ENCODE measurements at regions not wholly inside any gene's neighbourhood (a gene's known extent, or its start where the extent isn't known, plus 50 kb on each side); places are given as distances from the start of the nearest gene placed in this dataset.

DNA sequence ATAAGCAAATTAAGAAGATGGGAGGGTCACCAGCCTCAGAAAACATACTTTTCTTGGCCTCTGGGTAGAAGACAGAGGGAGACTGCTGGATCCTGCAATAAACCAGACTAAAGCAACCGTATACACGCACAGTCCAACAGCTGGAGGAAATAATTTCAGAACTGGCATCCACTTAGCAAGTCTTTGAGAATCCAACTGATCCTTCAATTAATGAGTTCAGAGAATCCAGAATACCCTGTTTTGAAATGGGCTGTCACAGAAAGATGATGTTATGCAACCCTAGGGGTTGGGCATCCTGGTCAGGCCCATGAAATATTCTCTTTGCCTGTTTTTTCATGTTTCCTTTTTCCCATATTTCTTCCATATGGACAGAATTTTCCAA, 134.0 kb upstream of the MAGI3 start:
- Histone ChIP-seq H3K36me3 (replicated peaks in 1 of 2; ENCODE audit: insufficient read depth in 1 of 2, low read depth in 2 of 2) (no peaks in the 10 kb centered on the region), H3K4me3 (no peak overlapping the region), H3K9me3 (no peaks in the 10 kb centered on the region), H3K27ac (peak overlapping the region; percentile 83 to 86 (median 84)), H3K27me3 (no peaks in the 10 kb centered on the region), H3K4me1 (peaks cover 56% of the 10 kb centered on the region)
- DNase-seq (no peak), ATAC-seq (no peak)
- TF ChIP-seq, protein P1, sequence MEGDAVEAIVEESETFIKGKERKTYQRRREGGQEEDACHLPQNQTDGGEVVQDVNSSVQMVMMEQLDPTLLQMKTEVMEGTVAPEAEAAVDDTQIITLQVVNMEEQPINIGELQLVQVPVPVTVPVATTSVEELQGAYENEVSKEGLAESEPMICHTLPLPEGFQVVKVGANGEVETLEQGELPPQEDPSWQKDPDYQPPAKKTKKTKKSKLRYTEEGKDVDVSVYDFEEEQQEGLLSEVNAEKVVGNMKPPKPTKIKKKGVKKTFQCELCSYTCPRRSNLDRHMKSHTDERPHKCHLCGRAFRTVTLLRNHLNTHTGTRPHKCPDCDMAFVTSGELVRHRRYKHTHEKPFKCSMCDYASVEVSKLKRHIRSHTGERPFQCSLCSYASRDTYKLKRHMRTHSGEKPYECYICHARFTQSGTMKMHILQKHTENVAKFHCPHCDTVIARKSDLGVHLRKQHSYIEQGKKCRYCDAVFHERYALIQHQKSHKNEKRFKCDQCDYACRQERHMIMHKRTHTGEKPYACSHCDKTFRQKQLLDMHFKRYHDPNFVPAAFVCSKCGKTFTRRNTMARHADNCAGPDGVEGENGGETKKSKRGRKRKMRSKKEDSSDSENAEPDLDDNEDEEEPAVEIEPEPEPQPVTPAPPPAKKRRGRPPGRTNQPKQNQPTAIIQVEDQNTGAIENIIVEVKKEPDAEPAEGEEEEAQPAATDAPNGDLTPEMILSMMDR (IDR thresholded peaks at IDR 0.05): no peak
- TF ChIP-seq POLR2A (IDR thresholded peaks at IDR 0.05): no peak
- 63 to 83% methylated on average over 2 of the region's 2 CpGs for WGBS, 2 donors
- intact Hi-C loops (cut with DNase I): no loop called here

DNA sequence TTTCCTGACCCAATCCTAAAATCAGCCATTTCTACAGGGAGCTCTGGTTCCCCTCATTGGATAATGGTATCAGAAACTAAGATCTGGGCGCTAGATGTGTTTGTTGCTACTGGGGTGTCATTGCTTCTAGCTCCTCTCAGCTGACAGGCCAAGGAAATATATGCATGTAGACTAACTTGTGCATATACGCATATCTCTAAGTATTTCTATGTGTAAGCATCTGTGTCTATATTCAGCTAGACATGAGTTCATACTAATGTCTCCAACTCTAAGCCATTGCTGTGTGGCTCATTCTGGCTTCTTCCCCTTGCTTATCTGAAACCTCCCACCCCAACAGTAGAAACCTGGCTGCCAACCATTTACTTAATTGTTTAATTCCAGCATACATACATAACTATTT, 130.3 kb upstream of the MAGI3 start:
- no peak for DNase-seq
- H3K4me3 ChIP-seq: no peak overlapping the region
- ATAC-seq: no peak
- 92% methylated on average over 2 of the region's 2 CpGs for WGBS, 2 donors
- H3K9me3 ChIP-seq: no peaks in the 10 kb centered on the region
- TF ChIP-seq, protein P1 (IDR thresholded peaks at IDR 0.05): no peak
- TF ChIP-seq POLR2A (IDR thresholded peaks at IDR 0.05): no peak
- H3K4me1 ChIP-seq: peaks cover 24% of the 10 kb centered on the region
- intact Hi-C loops (cut with DNase I): no loop called here
- no peaks in the 10 kb centered on the region for H3K36me3 ChIP-seq (replicated peaks in 1 of 2; ENCODE audit: insufficient read depth in 1 of 2, low read depth in 2 of 2)
- no peak overlapping the region for H3K27ac ChIP-seq
- H3K27me3 ChIP-seq: no peaks in the 10 kb centered on the region

DNA sequence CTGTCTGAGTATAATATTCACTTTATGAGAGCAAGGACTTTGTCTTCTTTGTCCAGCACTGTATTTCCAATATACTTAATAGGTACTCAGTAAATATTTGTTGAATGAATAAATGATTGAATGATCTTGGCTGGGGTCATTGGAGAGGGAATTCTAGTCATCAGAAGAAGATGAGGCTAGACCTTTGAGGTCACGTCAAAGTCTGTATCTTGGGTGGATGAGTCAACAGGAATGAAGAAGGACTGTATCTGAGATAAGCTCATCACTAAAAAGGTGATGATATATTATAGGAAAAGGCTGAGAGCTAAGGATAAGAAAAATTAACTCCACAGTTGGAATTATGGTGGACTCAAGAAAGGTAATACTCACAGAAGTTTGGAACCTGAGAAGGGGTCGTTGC, 125.1 kb upstream of the MAGI3 start:
- ATAC-seq (no peak), DNase-seq (no peak)
- Histone ChIP-seq H3K4me3 (no peak overlapping the region), H3K4me1 (no peaks in the 10 kb centered on the region), H3K36me3 (replicated peaks in 1 of 2; ENCODE audit: insufficient read depth in 1 of 2, low read depth in 2 of 2) (no peaks in the 10 kb centered on the region), H3K27me3 (no peaks in the 10 kb centered on the region), H3K9me3 (no peaks in the 10 kb centered on the region), H3K27ac (no peak overlapping the region)
- WGBS, 2 donors: 89 to 93% methylated on average over 2 of the region's 2 CpGs
- intact Hi-C loops (cut with DNase I): no loop called here
- TF ChIP-seq, protein P1 (IDR thresholded peaks at IDR 0.05): no peak
- TF ChIP-seq POLR2A (IDR thresholded peaks at IDR 0.05): no peak

DNA sequence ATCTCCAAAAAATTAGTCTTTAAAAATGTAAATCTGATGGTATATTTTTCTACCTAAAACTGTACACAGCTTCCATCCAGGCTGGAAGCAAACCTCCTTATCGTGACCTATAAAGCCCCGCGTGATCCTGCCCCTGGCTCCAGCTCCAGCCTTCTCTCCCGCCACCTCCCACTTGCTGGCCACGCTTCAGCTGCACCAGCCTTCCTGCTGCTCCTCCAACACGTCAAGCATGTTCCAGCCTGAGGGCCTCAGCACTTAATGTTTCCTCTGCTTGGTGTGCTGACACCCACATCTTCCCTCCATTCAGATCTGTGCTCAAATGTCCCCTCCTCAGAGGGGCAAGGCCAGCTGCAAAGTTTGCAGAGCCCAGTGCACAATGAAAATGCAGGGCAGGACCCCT, 123.5 kb upstream of the MAGI3 start:
- TF ChIP-seq POLR2A (IDR thresholded peaks at IDR 0.05): no peak
- TF ChIP-seq, protein P1 (IDR thresholded peaks at IDR 0.05): no peak
- Histone ChIP-seq H3K4me1 (no peaks in the 10 kb centered on the region), H3K36me3 (replicated peaks in 1 of 2; ENCODE audit: insufficient read depth in 1 of 2, low read depth in 2 of 2) (no peaks in the 10 kb centered on the region), H3K4me3 (no peak overlapping the region), H3K9me3 (no peaks in the 10 kb centered on the region), H3K27ac (no peak overlapping the region), H3K27me3 (no peaks in the 10 kb centered on the region)
- intact Hi-C loops (cut with DNase I): no loop called here
- WGBS, 2 donors: 86% methylated on average over 6 of the region's 6 CpGs
- no peak for DNase-seq
- no peak for ATAC-seq

DNA sequence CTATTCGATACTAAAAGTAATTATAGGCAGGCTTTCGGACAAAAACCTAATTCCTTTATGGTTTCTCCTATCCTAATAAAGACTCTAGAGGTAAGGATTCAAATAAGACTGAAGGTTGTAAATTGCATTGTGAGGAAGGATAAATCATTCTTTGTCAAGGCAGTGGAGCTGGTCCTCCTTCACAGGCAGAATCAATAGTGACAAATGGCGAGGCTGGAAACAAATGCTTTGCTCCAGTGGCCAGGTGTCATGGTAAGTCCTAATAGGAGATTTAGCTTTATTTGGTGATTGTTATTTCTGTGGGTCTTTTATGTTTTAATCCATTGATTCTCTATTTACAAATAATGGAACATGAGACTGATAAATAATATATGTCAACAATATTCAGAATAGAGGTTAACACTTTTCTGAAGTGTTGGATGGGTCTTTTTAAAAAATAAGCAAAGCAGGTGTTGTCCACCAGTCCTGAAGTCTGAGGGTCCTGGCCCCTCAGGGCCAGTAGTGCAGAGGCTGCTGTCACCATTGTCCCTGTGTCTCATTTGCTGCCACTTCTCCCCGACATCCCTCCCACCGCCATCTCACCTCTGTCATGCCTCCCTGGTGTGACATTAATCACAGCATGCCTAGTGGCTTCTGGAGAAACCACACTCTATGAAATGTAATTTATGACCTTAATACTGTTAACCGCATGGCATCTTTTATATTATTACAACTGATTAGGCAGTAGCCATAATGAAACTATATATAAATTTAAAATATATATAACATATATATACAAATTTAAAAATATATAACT, 120.9 kb upstream of the MAGI3 start:
- Histone ChIP-seq H3K4me3 (no peak overlapping the region), H3K27ac (no peak overlapping the region), H3K27me3 (no peaks in the 10 kb centered on the region), H3K9me3 (no peaks in the 10 kb centered on the region), H3K4me1 (no peaks in the 10 kb centered on the region), H3K36me3 (replicated peaks in 1 of 2; ENCODE audit: insufficient read depth in 1 of 2, low read depth in 2 of 2) (no peaks in the 10 kb centered on the region)
- no peak for TF ChIP-seq POLR2A (IDR thresholded peaks at IDR 0.05)
- TF ChIP-seq, protein P1 (IDR thresholded peaks at IDR 0.05): no peak
- no peak for ATAC-seq
- WGBS, 2 donors: 83 to 87% methylated on average over 6 of the region's 6 CpGs
- intact Hi-C loops (cut with DNase I): no loop called here
- DNase-seq: no peak

Data from body of pancreas (tissue), 4 donors.